Urinary bladder (tissue), 3 donors: ENCODE measurements at regions not wholly inside any gene's neighbourhood (a gene's known extent, or its start where the extent isn't known, plus 50 kb on each side); places are given as distances from the start of the nearest gene placed in this dataset.
A peak's percentile ranks its signal among the peaks of the same experiment; 100 is the strongest.
"Not testable (repeated sequence)": the region's sequence is repeated elsewhere in the genome, so short reads cannot be mapped to it uniquely, and the experiment has no call there.

Experiments
- DNase-seq: peaks from one replicate; pipeline ENCODE4 v3.0.0-alpha.2; 2015; ENCODE audit errors: extremely low spot score
- H3K27ac ChIP-seq: one replicate; pipeline ENCODE4 v1.5.1; 2013; ENCODE audit warnings: low read depth, mild to moderate bottlenecking, moderate library complexity
- H3K36me3 ChIP-seq: one replicate; pipeline ENCODE4 v1.6.1; 2013; ENCODE audit warnings: mild to moderate bottlenecking, moderate library complexity; ENCODE audit not compliant: insufficient read depth
- H3K4me1 ChIP-seq: one replicate; pipeline ENCODE4 v1.6.1; 2013; ENCODE audit warnings: mild to moderate bottlenecking, moderate library complexity; ENCODE audit not compliant: insufficient read depth
- H3K4me3 ChIP-seq: one replicate; pipeline ENCODE4 v1.5.1; 2013; ENCODE audit warnings: low read depth, low read length
- WGBS: extraction: QIAGEN DNeasy Blood & Tissue Kit; methylation state at CpG from one replicate; pipeline ENCODE4 v1.1.7; 2013; 5-methylcytosine and 5-hydroxymethylcytosine counted together
- donor health status: healthy with polysubstance abuse.
- donor health status: healthy.

DNA sequence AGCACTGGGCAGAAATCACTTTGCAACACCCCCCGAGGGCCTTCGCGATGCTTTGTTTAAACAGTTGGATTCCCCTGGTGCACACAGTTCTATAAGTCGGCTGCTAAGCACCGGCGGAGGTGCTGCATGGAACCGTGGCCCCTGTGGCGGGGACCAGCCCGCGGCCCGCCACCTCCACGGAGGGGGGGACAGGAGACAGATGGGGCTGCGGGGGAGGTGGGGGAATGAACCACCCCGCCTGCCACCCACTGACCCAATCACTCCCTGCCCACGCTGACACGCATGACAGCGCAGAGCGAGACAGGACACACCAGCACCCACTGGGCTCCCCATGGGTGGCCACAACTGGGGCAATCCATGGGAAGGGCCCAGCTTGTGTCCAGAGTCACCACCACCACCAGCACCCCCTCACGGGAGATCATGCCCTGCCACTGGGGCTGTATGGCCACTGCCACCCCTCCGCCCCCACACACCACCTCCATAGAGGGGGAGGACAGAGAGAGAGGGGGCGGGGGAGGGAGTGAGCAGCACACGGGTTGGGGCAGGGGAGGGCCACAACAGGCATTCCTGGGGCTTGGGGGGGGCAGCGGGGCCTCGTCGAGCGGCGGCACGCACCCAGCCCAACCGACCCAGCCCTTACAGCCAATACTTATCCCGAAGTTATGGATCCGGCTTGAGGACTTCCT is 118.3 kb upstream of the ANKRD30BL start:
- DNase-seq: no peak
- WGBS: 93% methylated on average over 31 of the region's 31 CpGs
- Histone ChIP-seq H3K4me1 (no peaks in the 10 kb centered on the region), H3K36me3 (no peaks in the 10 kb centered on the region), H3K4me3 (no peak overlapping the region), H3K27ac (no peak overlapping the region)

DNA sequence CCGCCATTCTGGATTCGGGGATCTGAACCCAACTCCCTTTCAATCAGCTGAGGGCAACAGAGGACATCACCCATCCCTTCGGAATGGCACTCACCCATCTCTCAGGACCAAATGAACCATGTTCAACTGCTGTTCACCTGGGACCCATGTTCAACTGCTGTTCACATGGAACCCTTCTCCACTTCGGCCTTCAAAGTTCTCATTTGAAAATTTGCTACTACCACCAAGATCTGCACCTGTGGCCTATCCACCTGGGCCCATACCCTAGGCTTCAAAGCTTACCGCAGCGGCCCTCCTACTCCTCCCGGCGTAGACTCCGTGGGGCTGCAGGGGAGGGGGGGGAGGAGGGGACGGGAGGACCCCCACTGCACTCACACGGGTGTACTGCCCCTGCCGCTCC is 119.2 kb upstream of the ANKRD30BL start:
- no peak overlapping the region for H3K4me3 ChIP-seq
- H3K4me1 ChIP-seq: no peaks in the 10 kb centered on the region
- no peak for DNase-seq
- WGBS: 93% methylated on average over 12 of the region's 12 CpGs
- no peak overlapping the region for H3K27ac ChIP-seq
- no peaks in the 10 kb centered on the region for H3K36me3 ChIP-seq

DNA sequence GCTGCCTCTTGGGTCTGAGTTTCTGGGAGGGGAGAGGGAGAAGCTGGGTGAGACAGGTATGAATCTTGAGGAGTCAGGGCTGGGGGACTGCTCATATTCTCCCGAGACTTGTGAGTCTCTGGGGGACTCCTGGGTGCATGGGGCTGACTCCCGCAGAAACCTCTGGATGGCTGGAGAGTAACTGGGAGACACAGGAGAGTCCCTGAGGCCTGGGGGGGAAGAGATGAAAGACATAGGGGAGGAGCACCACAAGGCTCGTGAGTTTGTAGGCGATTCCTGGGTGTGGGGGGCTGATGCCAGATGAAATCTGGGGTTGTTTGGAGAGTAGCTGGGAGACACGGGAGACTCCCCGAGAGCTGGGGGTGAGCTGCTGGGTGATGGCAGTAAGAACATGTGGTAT is 120.4 kb upstream of the ANKRD30BL start:
- DNase-seq, H3K4me1 ChIP-seq, H3K27ac ChIP-seq, H3K36me3 ChIP-seq, H3K4me3 ChIP-seq: not testable (repeated sequence)
- 85% methylated on average over 6 of the region's 6 CpGs for WGBS

DNA sequence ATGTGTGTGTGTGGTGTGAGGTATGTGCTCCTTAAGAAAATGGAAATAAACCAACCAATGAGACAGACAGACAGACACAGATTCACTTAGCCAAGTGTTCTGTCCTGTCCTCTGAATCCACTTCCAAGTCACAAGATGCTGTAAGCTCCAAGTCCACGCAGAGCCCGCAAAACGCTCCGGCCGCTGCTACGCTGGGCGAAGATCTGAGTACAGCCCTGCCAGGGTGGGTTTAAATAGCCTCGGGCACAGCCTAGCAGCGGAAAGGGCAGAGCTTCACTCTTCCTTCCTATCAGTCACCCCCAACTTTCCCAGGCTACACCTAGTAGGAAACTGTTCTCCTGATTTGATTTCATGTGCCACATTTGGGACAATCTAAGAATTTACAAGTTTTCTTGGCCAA is 121.2 kb upstream of the ANKRD30BL start:
- H3K4me3 ChIP-seq: no peak overlapping the region
- H3K36me3 ChIP-seq: no peaks in the 10 kb centered on the region
- WGBS: 91% methylated on average over 9 of the region's 9 CpGs
- no peak overlapping the region for H3K27ac ChIP-seq
- no peak for DNase-seq
- no peaks in the 10 kb centered on the region for H3K4me1 ChIP-seq

DNA sequence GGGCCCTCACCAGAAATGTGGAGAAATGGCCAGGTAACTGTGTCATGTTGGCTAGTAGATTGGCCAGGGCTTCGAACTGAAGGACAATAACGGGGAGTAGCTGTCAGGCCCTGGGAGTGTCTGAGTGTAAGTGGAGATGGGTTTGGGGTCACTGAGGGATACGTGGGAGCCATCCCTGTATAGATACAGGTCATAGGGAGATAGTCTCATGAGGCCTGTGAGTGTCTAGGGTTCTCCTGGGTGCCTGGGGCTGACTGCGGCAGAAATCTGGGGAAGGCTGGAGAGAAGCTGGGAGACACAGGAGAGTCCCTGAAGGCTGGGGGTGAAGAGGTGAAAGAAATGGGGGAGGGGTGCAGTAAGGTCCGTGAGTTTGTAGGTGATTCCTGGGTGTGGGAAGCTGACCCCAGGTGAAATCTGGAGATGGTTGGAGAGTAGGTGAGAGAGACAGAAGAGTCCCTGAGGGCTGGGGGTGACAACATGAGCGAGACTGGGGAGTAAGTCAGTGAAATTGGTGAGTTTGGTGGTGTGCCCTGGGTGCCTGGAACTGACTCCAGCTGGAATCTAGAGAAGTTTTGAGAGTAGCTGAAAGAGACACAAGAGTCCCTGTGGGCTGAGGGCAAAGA is 124.6 kb upstream of the ANKRD30BL start:
- DNase-seq, H3K4me1 ChIP-seq, H3K27ac ChIP-seq, H3K36me3 ChIP-seq, H3K4me3 ChIP-seq: not testable (repeated sequence)
- 73% methylated on average over 6 of the region's 6 CpGs for WGBS

DNA sequence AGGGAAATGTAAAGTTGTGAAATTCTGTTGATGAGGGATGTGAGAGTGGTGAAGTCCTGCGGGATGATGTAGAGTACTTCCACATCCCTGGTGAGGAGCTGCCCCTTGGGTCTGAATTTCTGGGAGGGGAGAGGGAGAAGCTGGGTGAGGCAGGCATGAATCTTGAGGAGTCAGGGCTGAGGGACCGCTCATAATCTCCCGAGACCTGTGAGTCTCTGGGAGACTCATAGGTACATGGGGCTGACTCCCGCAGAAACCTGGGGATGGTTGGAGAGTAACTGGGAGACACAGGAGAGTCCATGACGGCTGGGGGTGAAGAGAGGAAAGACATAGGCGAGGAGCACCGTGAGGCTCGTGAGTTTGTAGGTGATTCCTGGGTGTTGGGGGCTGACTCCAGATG is 126.2 kb upstream of the ANKRD30BL start:
- not testable (repeated sequence) for H3K4me3 ChIP-seq, DNase-seq, H3K36me3 ChIP-seq, H3K27ac ChIP-seq, H3K4me1 ChIP-seq
- 79% methylated on average over 8 of the region's 8 CpGs for WGBS

DNA sequence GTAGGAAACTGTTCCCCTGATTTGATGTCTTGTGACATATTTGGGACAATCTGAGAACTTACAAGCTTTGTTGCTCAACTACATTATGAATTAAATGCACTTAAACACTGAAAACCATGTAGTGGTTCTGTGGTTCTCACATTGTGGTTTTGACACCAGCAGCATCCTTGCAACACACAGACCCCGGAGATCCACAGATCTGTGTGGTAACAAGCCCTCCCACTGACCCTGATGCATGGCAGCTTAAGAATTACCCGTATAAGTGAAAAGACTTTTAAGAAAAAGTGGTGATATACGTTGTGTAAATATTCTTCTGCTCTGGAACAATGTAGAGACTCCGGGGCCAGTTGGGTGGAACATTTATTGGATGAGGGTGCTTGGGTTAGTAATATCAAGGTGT is 127.4 kb upstream of the ANKRD30BL start:
- DNase-seq, H3K4me1 ChIP-seq, H3K36me3 ChIP-seq, H3K27ac ChIP-seq, H3K4me3 ChIP-seq: not testable (repeated sequence)
- 72% methylated on average over 4 of the region's 4 CpGs for WGBS

DNA sequence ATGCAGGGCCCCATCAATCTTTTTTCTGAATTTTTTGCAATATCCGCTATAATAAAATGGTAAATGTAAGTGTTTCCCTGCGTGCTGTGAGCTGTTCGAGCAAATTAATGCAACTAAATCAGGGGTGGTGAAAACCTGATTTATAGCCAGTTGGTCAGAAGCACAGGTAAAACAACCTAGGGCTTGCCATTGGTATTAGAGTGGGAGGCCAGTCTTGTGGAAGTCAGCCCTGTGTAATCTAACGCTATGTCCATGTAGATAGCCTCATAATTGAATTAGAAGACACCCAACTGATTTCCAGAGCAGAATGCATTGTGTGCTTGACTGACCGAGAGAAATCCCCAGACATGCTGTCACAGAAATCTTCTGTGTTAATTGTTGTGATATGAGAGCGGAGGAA is 126.8 kb upstream of the GPR39 start:
- whole genome bisulfite sequencing: 81% methylated on average over 6 of the region's 6 CpGs
- DNase-seq, H3K4me1 ChIP-seq, H3K27ac ChIP-seq, H3K36me3 ChIP-seq, H3K4me3 ChIP-seq: not testable (repeated sequence)

DNA sequence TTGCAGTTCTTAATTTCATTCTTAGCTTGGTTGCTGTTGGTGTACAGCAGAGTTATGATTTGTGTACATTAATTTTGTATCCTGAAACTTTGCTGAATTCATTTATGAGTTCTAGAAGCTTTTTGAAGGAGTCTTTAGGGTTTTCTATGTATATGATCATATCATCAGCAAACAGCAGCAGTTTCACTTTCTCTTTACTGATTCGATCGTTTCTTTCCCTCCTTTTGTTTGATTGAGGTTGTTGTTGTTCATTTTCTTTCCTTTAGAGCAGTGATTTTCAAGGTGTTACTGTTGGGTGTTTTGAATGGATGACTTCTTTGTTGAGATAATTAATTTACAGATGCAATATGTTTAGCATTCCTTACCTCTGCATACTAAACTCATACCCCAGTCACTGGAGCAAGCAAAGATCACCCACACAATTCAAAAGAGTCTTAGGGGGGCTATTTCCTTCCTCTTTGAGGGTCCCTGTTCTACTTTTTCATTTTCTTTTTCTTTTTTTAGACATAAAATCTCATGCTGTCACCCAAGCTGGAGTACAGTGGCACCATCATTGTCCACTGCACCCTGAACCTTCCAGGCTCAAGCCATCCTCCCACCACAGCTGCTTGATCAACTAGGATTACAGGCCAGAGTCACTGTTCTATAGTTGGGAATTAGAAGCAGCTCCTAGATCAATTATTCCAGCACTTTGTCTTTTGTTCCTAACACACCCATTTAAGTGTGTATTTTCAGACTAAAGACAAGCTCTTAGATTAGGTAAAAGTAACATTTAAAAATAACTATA is 115.8 kb upstream of the GPR39 start:
- not testable (repeated sequence) for H3K4me3 ChIP-seq, H3K36me3 ChIP-seq, H3K27ac ChIP-seq, H3K4me1 ChIP-seq, DNase-seq
- 73% methylated on average over 2 of the region's 2 CpGs for WGBS

DNA sequence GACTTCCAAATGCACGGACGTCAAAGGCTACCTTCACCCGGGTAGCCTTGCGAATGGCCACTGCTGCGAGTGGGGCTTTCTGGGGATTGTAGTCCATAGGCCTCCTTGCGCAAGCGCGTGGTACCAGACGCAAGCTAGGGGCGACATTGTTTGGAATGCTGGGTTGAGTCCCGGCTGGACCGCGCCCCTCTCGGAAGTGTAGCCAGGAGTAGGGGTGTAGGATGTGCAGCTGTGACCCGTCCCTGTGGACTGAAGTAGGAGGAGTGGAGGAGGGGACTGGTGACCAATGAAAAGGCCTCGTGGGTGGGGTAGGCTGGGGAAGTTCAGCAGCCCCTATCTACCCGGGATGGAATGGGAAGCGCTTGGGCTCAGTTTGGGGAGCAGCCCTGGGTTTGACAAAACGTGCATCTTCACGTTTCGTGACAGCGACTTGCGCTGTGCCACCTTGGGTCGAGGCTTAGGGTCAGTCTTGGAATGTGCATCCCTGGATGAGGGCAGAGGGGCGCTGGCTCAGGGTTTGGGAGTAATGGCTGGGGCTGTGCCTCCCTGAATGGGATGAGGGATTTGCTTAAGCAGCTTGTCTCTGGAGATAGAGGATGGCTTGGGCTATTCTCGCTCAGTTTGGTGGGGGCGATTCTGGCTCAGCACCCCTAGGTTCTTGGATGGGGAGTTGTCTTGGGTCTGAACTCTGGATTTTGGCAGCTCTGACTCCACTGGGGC is 111.8 kb upstream of the GPR39 start:
- 5% methylated on average over 27 of the region's 27 CpGs for WGBS
- H3K27ac ChIP-seq: not testable (repeated sequence)

DNA sequence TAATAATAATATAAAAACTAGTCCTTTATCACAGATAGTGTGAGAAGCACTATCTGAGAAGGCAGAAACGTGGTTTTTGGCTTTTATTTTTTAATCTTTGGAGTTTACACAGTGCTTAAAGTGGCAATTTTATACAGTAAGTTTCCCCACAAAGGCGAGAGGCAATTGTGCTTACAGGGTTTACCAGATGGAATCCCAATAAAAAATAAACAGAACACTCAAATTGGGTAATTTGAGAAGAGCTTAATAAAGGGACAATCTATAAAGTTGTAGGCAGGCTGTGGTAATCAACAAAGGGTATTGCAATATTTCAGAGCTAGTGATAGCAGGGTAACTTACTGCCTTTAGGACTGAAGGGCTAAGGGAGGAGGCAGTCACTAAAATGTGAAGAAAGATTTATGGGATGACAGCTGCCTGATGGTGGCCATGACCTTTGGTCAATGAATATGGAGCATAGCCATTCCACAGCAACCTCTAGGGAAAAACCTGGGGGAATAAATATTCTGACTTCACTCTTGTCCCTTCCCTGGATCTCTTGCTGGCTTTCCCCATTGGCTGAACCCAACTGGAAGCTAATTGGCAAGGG is 108.9 kb upstream of the GPR39 start:
- not testable (repeated sequence) for H3K27ac ChIP-seq, DNase-seq, H3K36me3 ChIP-seq, H3K4me3 ChIP-seq, H3K4me1 ChIP-seq
- WGBS: 24% methylated on average over 1 of the region's 2 CpGs

More for the DNA sequence above, 111.8 kb upstream of the GPR39 start:
- H3K4me3 ChIP-seq, H3K4me1 ChIP-seq, H3K36me3 ChIP-seq: not testable (repeated sequence)
- peak; percentile 57 for DNase-seq

DNA sequence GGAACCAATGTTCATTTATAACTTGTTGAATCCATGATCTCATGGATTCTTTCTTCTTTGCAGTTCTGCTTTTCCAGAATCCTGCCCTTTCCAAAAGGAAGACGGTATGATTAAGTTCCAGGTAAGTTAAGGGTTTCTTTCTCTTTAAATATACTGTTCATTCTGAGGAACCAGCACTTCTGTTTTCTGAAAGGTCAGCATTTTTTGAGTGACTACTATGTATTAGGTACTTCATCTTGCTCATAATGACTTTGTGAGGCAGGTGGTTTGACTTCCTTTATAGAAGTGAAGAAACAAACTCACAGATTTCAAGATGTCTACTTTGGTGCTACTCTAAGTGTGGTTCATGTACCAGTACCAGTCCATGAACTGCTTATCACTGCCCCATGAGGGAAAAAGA is 107.4 kb upstream of the GPR39 start:
- H3K27ac ChIP-seq, DNase-seq, H3K4me1 ChIP-seq, H3K36me3 ChIP-seq, H3K4me3 ChIP-seq: not testable (repeated sequence)
- 74% methylated on average over 1 of the region's 1 CpG for WGBS

DNA sequence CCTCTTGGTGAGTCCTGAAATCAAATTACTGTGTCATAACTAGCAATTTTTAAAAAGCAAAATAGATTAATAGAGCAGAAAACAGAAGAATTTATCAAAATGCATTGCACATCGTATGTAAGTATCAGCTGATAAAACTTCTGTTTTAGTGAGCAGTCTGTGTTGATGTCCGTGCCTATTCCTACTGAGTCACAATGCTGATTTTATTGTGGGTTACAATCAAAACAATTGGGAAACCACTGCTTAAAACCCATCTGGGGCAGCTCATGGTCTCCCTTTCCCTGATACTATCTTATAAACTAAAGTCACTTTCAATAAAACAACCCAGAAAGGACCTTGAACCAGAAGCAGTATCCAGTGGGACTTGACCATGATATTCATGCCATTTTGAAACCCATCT is 101.1 kb upstream of the GPR39 start:
- H3K27ac ChIP-seq, H3K4me1 ChIP-seq, H3K4me3 ChIP-seq, H3K36me3 ChIP-seq, DNase-seq: not testable (repeated sequence)
- WGBS: 60% methylated on average over 2 of the region's 2 CpGs
